SK-N-MC (cell line): ENCODE measurements at regions not wholly inside any gene's neighbourhood (a gene's known extent, or its start where the extent isn't known, plus 50 kb on each side); places are given as distances from the start of the nearest gene placed in this dataset.

Experiments used
- EZH2 ChIP-seq: fragments of 200-600 bp; sonication (generic); IDR thresholded peaks from one replicate; pipeline ENCODE4 v1.6.1; 2017; ENCODE audit warnings: antibody characterized with exemption
- FOXP2 ChIP-seq: optimal IDR thresholded peaks from 2 replicates; pipeline ENCODE3; 2011; ENCODE audit warnings: mild to moderate bottlenecking, moderate library complexity; ENCODE audit not compliant: insufficient read depth; ENCODE audit errors: extremely low read length, control extremely low read depth
- POLR2AphosphoS5 ChIP-seq: IDR thresholded peaks from 2 replicates; pipeline ENCODE4 v1.6.1; 2012; ENCODE audit warnings: mild to moderate bottlenecking, low read depth, low read length, borderline replicate concordance

DNA sequence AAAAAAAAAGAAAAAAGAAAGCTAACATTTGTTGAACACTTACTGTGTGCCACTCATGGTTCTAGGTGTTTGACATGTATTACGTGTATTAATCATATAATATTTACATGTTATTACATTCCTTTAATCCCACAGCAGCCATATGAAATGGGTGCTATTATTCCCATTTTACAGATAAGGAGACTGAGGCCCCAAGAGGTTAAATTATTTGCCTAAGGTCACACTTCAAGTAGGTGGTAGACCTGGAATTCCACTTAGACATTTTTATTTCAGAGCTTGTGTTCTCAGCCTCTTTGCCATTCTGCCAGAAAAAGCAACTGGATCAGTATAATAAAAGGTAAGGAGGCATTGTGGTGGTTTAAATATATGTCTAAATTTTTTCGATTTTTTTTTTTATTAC is 55.1 kb upstream of the HS3ST4 start:
- TF ChIP-seq POLR2AphosphoS5 (no peak), EZH2 (no peak), FOXP2 (no peak)
